GM12875 (cell line): ENCODE measurements at regions not wholly inside any gene's neighbourhood (a gene's known extent, or its start where the extent isn't known, plus 50 kb on each side); places are given as distances from the start of the nearest gene placed in this dataset.

Experiments used
- H3K4me3 ChIP-seq: one replicate; pipeline ENCODE4 v1.5.1; 2011; ENCODE audit warnings: low read depth, low read length, control low read depth
- CTCF ChIP-seq: IDR thresholded peaks from 2 replicates; pipeline ENCODE4 v1.5.1; 2011; ENCODE audit warnings: low read depth, mild to moderate bottlenecking, control low read depth, inconsistent platforms, low read length, moderate library complexity, borderline replicate concordance; ENCODE audit not compliant: insufficient read depth

GRCh38 chr5:88948746-88949600, 66.0 kb upstream of the MEF2C start:
- no peak for TF ChIP-seq CTCF

GRCh38 chr5:88944751-88945531, 62.0 kb upstream of the MEF2C start:
- TF ChIP-seq CTCF: no peak
- H3K4me3 ChIP-seq: no peak overlapping the region

More at GRCh38 chr5:88948746-88949600, 66.0 kb upstream of the MEF2C start:
- no peak overlapping the region for H3K4me3 ChIP-seq

- TF ChIP-seq CTCF: no peak
- no peak overlapping the region for H3K4me3 ChIP-seq
Observed at GRCh38 chr5:88941581-88941980, 58.6 kb upstream of the MEF2C start.

GRCh38 chr5:88940713-88941112, 57.7 kb upstream of the MEF2C start:
- H3K4me3 ChIP-seq: no peak overlapping the region
- TF ChIP-seq CTCF: no peak

GRCh38 chr5:88939300-88939699, 56.3 kb upstream of the MEF2C start:
- H3K4me3 ChIP-seq: no peak overlapping the region
- no peak for TF ChIP-seq CTCF

- no peak overlapping the region for H3K4me3 ChIP-seq
- no peak for TF ChIP-seq CTCF
Observed at GRCh38 chr5:88938488-88938887, 55.5 kb upstream of the MEF2C start.
